Smooth muscle cell (in vitro differentiated cells): ENCODE measurements at regions not wholly inside any gene's neighbourhood (a gene's known extent, or its start where the extent isn't known, plus 50 kb on each side); places are given as distances from the start of the nearest gene placed in this dataset.

ENCODE experiments used
- DNase-seq: peaks from one replicate; lab custom pipeline; 2025; ENCODE audit not compliant: unreplicated experiment; lab: John Stamatoyannopoulos, UW
- H2AFZ ChIP-seq: fragments of 200-600 bp; sonication (generic); 2 replicates; pipeline ENCODE4 v1.6.0; 2016; ENCODE audit warnings: antibody characterized with exemption, low read depth, mild to moderate bottlenecking
- H3F3A ChIP-seq: fragments of 200-600 bp; sonication (generic); 2 replicates; pipeline ENCODE4 v1.6.0; 2017; ENCODE audit warnings: antibody characterized with exemption, low read depth
- H3K27ac ChIP-seq: fragments of 200-600 bp; sonication (generic); 2 replicates; pipeline ENCODE4 v1.5.1; 2016; ENCODE audit warnings: low read depth, mild to moderate bottlenecking
- H3K27me3 ChIP-seq: fragments of 200-600 bp; sonication (generic); 2 replicates; pipeline ENCODE4 v1.6.1; 2016; ENCODE audit warnings: low read depth, mild to moderate bottlenecking
- H3K36me3 ChIP-seq: fragments of 200-600 bp; sonication (generic); 2 replicates; pipeline ENCODE4 v1.5.1; 2016; ENCODE audit warnings: low read depth
- H3K4me1 ChIP-seq: fragments of 200-600 bp; sonication (generic); 2 replicates; pipeline ENCODE4 v1.5.1; 2016; ENCODE audit warnings: low read depth
- H3K4me2 ChIP-seq: fragments of 200-600 bp; sonication (generic); 2 replicates; pipeline ENCODE4 v1.6.0; 2016; ENCODE audit warnings: mild to moderate bottlenecking
- H3K4me3 ChIP-seq: fragments of 200-600 bp; sonication (generic); 2 replicates; pipeline ENCODE4 v1.5.1; 2016; ENCODE audit warnings: mild to moderate bottlenecking
- H3K79me2 ChIP-seq: fragments of 200-600 bp; sonication (generic); 2 replicates; pipeline ENCODE4 v1.6.0; 2016; ENCODE audit warnings: low read depth, mild to moderate bottlenecking
- H3K9ac ChIP-seq: fragments of 200-600 bp; sonication (generic); 2 replicates; pipeline ENCODE4 v1.6.0; 2016; ENCODE audit warnings: low read depth
- H3K9me3 ChIP-seq: fragments of 200-600 bp; sonication (generic); replicated peaks from 2 replicates; pipeline ENCODE4 v1.5.1; 2016; ENCODE audit warnings: low read depth
- H4K20me1 ChIP-seq: fragments of 200-600 bp; sonication (generic); 2 replicates; pipeline ENCODE4 v1.6.0; 2016; ENCODE audit warnings: low read depth
- CTCF ChIP-seq: fragments of 200-600 bp; sonication (generic); IDR thresholded peaks from 2 replicates; pipeline ENCODE4 v1.5.1; 2017; ENCODE audit warnings: borderline replicate concordance, mild to moderate bottlenecking, antibody characterized with exemption; ENCODE audit not compliant: insufficient read depth, poor library complexity, severe bottlenecking
- WGBS: methylation state at CpG from one replicate; pipeline ENCODE4 v1.1.7; 2016; ENCODE audit warnings: low lambda C conversion rate; 5-methylcytosine and 5-hydroxymethylcytosine counted together

- no peak overlapping the region for H3K27ac ChIP-seq
- no peaks in the 10 kb centered on the region for H3K4me1 ChIP-seq
- H3K9me3 ChIP-seq = no peaks in the 10 kb centered on the region
- no peak for TF ChIP-seq CTCF
- no peaks in the 10 kb centered on the region for H3F3A ChIP-seq
- H3K4me2 ChIP-seq = no peak overlapping the region
- no peaks in the 10 kb centered on the region for H3K27me3 ChIP-seq
- H3K4me3 ChIP-seq = no peak overlapping the region
- no peaks in the 10 kb centered on the region for H3K36me3 ChIP-seq
- H2AFZ ChIP-seq = peak overlapping the region; percentile 63
- no peak for DNase-seq
- no peaks in the 10 kb centered on the region for H3K79me2 ChIP-seq
- no peak overlapping the region for H3K9ac ChIP-seq
- H4K20me1 ChIP-seq = no peaks in the 10 kb centered on the region
These were observed 682.0 kb downstream of the LTN1 start for GRCh38 chr21:28310711-28311110.

GRCh38 chr21:28310171-28310685 is 682.4 kb downstream of the LTN1 start:
- no peaks in the 10 kb centered on the region for H3F3A ChIP-seq
- H3K79me2 ChIP-seq = no peaks in the 10 kb centered on the region
- H3K27ac ChIP-seq = no peak overlapping the region
- no peak for DNase-seq
- WGBS = 76% methylated on average over 5 of the region's 5 CpGs
- no peak overlapping the region for H3K4me2 ChIP-seq
- H3K9ac ChIP-seq = no peak overlapping the region
- no peaks in the 10 kb centered on the region for H3K27me3 ChIP-seq
- H3K4me3 ChIP-seq = no peak overlapping the region
- H4K20me1 ChIP-seq = no peaks in the 10 kb centered on the region
- H2AFZ ChIP-seq = peak overlapping the region; percentile 63
- TF ChIP-seq CTCF = no peak
- H3K4me1 ChIP-seq = no peaks in the 10 kb centered on the region
- no peaks in the 10 kb centered on the region for H3K36me3 ChIP-seq
- H3K9me3 ChIP-seq = no peaks in the 10 kb centered on the region

GRCh38 chr21:28309596-28309995 is 683.1 kb downstream of the LTN1 start:
- no peak for TF ChIP-seq CTCF
- Histone ChIP-seq H3K36me3 (no peaks in the 10 kb centered on the region), H3F3A (no peaks in the 10 kb centered on the region), H3K27me3 (no peaks in the 10 kb centered on the region), H4K20me1 (no peaks in the 10 kb centered on the region), H3K4me1 (no peaks in the 10 kb centered on the region), H3K27ac (no peak overlapping the region), H2AFZ (peak overlapping the region; percentile 18), H3K4me2 (no peak overlapping the region), H3K9me3 (no peaks in the 10 kb centered on the region), H3K4me3 (no peak overlapping the region), H3K9ac (no peak overlapping the region), H3K79me2 (no peaks in the 10 kb centered on the region)
- DNase-seq = no peak
- WGBS = 94% methylated on average over 2 of the region's 2 CpGs

- no peaks in the 10 kb centered on the region for H3K27me3 ChIP-seq
- H3K4me1 ChIP-seq = no peaks in the 10 kb centered on the region
- H3K9ac ChIP-seq = no peak overlapping the region
- no peaks in the 10 kb centered on the region for H3K79me2 ChIP-seq
- no peak overlapping the region for H2AFZ ChIP-seq
- no peaks in the 10 kb centered on the region for H3F3A ChIP-seq
- H3K27ac ChIP-seq = no peak overlapping the region
- TF ChIP-seq CTCF = no peak
- H3K36me3 ChIP-seq = no peaks in the 10 kb centered on the region
- no peak overlapping the region for H3K4me2 ChIP-seq
- H3K4me3 ChIP-seq = no peak overlapping the region
- no peaks in the 10 kb centered on the region for H4K20me1 ChIP-seq
- H3K9me3 ChIP-seq = no peaks in the 10 kb centered on the region
- no peak for DNase-seq
- 82% methylated on average over 1 of the region's 1 CpG for WGBS
These were observed 684.2 kb downstream of the LTN1 start for GRCh38 chr21:28308516-28308915.
